GM12873 (cell line): ENCODE measurements at regions not wholly inside any gene's neighbourhood (a gene's known extent, or its start where the extent isn't known, plus 50 kb on each side); places are given as distances from the start of the nearest gene placed in this dataset.

Experiments used
- TF ChIP-seq, protein P1 (sequence below): IDR thresholded peaks from 2 replicates; pipeline ENCODE4 v1.5.1; 2012; ENCODE audit warnings: low read depth, mild to moderate bottlenecking, moderate library complexity, low read length, control low read depth; ENCODE audit not compliant: insufficient read depth; ENCODE audit errors: missing control alignments

DNA sequence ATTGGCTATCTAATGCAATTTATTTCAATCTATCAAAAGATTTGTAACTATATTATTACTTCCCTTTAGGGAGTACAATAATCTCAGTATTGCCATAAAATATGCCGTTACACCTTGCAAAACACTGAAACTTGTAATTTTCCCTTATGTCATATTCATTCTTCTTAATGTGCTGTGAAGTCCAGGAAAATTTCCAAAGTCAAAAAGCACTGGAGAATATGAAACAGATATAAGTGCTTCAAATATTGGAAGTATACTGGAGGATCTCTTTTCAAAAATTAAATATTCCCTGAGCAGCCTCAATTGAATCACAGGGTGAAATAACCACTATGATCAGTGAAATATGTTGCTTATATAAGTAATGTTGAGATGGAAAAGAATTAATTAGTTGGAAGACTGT lies 356.0 kb downstream of the PPP1R3A start:
- TF ChIP-seq, protein P1, sequence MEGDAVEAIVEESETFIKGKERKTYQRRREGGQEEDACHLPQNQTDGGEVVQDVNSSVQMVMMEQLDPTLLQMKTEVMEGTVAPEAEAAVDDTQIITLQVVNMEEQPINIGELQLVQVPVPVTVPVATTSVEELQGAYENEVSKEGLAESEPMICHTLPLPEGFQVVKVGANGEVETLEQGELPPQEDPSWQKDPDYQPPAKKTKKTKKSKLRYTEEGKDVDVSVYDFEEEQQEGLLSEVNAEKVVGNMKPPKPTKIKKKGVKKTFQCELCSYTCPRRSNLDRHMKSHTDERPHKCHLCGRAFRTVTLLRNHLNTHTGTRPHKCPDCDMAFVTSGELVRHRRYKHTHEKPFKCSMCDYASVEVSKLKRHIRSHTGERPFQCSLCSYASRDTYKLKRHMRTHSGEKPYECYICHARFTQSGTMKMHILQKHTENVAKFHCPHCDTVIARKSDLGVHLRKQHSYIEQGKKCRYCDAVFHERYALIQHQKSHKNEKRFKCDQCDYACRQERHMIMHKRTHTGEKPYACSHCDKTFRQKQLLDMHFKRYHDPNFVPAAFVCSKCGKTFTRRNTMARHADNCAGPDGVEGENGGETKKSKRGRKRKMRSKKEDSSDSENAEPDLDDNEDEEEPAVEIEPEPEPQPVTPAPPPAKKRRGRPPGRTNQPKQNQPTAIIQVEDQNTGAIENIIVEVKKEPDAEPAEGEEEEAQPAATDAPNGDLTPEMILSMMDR: no peak

DNA sequence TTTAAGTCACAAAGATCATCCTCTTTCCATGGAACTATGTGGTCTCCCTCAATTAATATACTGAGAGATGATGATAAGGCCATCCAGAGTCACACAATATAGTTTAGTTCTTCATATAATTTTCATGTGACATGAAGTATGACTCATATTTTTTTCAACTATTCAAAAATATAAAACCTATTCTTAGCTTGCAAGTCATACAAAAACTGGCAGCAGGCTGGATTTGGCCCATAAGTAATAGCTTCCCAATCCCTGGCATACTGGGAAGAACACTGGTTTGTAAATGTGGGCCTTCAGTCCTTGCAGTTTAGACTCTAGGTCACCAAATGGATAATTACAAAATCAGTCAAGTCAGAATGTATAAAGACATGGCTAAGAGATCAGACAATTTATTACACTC lies 356.6 kb downstream of the PPP1R3A start:
- TF ChIP-seq, protein P1: no peak

DNA sequence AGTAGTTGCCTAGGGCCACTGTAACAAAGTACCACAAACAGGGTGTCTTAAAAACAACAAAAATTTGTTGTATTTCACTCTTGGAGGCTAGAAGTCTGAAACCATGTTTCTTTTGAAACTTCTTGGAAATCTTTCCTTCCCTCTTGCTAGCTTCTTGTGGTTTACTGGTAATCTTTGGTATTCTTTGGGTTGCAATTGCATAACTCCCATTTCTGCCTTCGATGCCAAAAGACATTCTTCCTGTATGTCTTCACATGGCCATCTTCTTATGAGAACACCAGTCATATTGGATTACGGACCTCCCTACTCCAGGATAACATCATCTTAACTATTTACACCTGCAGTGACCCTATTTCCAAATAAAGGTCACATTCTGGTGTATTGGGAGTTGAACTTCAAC lies 357.4 kb downstream of the PPP1R3A start:
- TF ChIP-seq, protein P1: no peak

DNA sequence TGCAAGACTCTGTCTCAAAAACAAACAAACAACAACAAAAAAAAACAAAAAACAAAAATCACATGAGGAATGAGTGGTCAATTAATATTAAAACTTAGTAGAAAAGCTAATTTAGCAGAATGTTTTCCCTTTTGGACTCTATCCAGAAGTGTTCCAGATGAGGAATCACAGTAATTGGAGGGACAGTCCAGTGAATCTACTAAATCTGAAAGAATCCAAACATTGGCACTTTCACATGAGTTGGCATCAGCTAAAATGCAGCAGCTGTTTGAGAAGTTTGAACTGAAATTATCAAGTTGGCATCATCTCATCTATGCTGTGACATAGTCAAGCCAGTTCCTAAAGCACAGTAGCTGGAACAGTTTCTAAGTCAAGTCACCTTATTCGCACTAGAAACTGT lies 367.8 kb downstream of the PPP1R3A start:
- TF ChIP-seq, protein P1: no peak

- TF ChIP-seq, protein P1: no peak
These were observed 370.2 kb downstream of the PPP1R3A start for GRCh38 chr7:113548561-113548960.

- TF ChIP-seq, protein P1: no peak
These were observed 370.7 kb downstream of the PPP1R3A start for GRCh38 chr7:113548137-113548536.

GRCh38 chr7:113521468-113521867 lies 397.3 kb downstream of the PPP1R3A start:
- TF ChIP-seq, protein P1: no peak
